NCI-H128 (cell line): ENCODE measurements at regions not wholly inside any gene's neighbourhood (a gene's known extent, or its start where the extent isn't known, plus 50 kb on each side); places are given as distances from the start of the nearest gene placed in this dataset.
"Not testable (repeated sequence)": the region's sequence is repeated elsewhere in the genome, so short reads cannot be mapped to it uniquely, and the experiment has no call there.

ENCODE experiments used
- DNase-seq: peaks from one replicate; lab custom pipeline; 2025; ENCODE audit not compliant: unreplicated experiment; lab: John Stamatoyannopoulos, UW

- DNase-seq, result not testable (repeated sequence)
Measured at GRCh38 chr2:111282162-111282561, 161.4 kb downstream of the BCL2L11 start.

GRCh38 chr2:111287646-111288568, 167.2 kb downstream of the BCL2L11 start:
- not testable (repeated sequence) for DNase-seq

- not testable (repeated sequence) for DNase-seq
Measured at GRCh38 chr2:111290370-111290769, 169.7 kb downstream of the BCL2L11 start.

- DNase-seq, result not testable (repeated sequence)
Measured at GRCh38 chr2:111291566-111291965, 170.9 kb downstream of the BCL2L11 start.

- not testable (repeated sequence) for DNase-seq
Measured at GRCh38 chr2:111292232-111292968, 171.7 kb downstream of the BCL2L11 start.

- not testable (repeated sequence) for DNase-seq
Measured at GRCh38 chr2:111294699-111295098, 174.0 kb downstream of the BCL2L11 start.

- not testable (repeated sequence) for DNase-seq
Measured at GRCh38 chr2:111296122-111296804, 175.5 kb downstream of the BCL2L11 start.

GRCh38 chr2:111297128-111297527, 176.4 kb downstream of the BCL2L11 start:
- not testable (repeated sequence) for DNase-seq

- DNase-seq, result not testable (repeated sequence)
Measured at GRCh38 chr2:111298927-111299326, 178.2 kb downstream of the BCL2L11 start.

- not testable (repeated sequence) for DNase-seq
Measured at GRCh38 chr2:111299635-111300034, 178.9 kb downstream of the BCL2L11 start.

- DNase-seq, result not testable (repeated sequence)
Measured at GRCh38 chr2:111301677-111302076, 181.0 kb downstream of the BCL2L11 start.

GRCh38 chr2:111302397-111303218, 181.9 kb downstream of the BCL2L11 start:
- not testable (repeated sequence) for DNase-seq

GRCh38 chr2:111307302-111307701, 186.6 kb downstream of the BCL2L11 start:
- DNase-seq, result not testable (repeated sequence)

GRCh38 chr2:111309231-111310075, 188.7 kb downstream of the BCL2L11 start:
- DNase-seq, result not testable (repeated sequence)

GRCh38 chr2:111310395-111310794, 189.7 kb downstream of the BCL2L11 start:
- not testable (repeated sequence) for DNase-seq

- not testable (repeated sequence) for DNase-seq
Measured at GRCh38 chr2:111311568-111311967, 190.9 kb downstream of the BCL2L11 start.

- DNase-seq, result not testable (repeated sequence)
Measured at GRCh38 chr2:111312897-111313607, 192.3 kb downstream of the BCL2L11 start.

GRCh38 chr2:111313711-111314110, 193.0 kb downstream of the BCL2L11 start:
- DNase-seq, result not testable (repeated sequence)
